Osteoblast (primary cell): ENCODE measurements at regions not wholly inside any gene's neighbourhood (a gene's known extent, or its start where the extent isn't known, plus 50 kb on each side); places are given as distances from the start of the nearest gene placed in this dataset.

Experiments used
- DNase-seq: peaks from one replicate; pipeline ENCODE4 v3.0.0; 2011; ENCODE audit warnings: low spot score, mixed read lengths; ENCODE audit not compliant: insufficient read length; ENCODE audit errors: missing footprints
- H2AFZ ChIP-seq: 2 replicates; pipeline ENCODE4 v1.6.0; 2011; ENCODE audit warnings: mild to moderate bottlenecking, low read length
- H3K27ac ChIP-seq: 2 replicates; pipeline ENCODE4 v1.5.1; 2011; ENCODE audit warnings: mild to moderate bottlenecking, low read depth, low read length, moderate library complexity
- H3K27me3 ChIP-seq: 2 replicates; pipeline ENCODE4 v1.6.0; 2012; ENCODE audit warnings: mild to moderate bottlenecking, control low read depth, inconsistent platforms, low read length, moderate library complexity; ENCODE audit not compliant: insufficient read depth
- H3K36me3 ChIP-seq: 2 replicates; pipeline ENCODE4 v1.5.1; 2011; ENCODE audit warnings: mild to moderate bottlenecking, low read length, control low read depth, moderate library complexity; ENCODE audit not compliant: insufficient read depth
- H3K4me1 ChIP-seq: 2 replicates; pipeline ENCODE4 v1.5.1; 2011; ENCODE audit warnings: mild to moderate bottlenecking, low read length, control low read depth, moderate library complexity; ENCODE audit not compliant: insufficient read depth
- H3K4me2 ChIP-seq: 2 replicates; pipeline ENCODE4 v1.6.0; 2011; ENCODE audit warnings: mild to moderate bottlenecking, low read length; ENCODE audit not compliant: insufficient read depth
- H3K4me3 ChIP-seq: fragments of 200-600 bp; sonication (generic); 3 replicates; pipeline ENCODE4 v1.5.1; 2012; ENCODE audit warnings: mild to moderate bottlenecking, low read length, inconsistent platforms; ENCODE audit not compliant: insufficient read depth
- H3K79me2 ChIP-seq: 2 replicates; pipeline ENCODE4 v1.6.0; 2012; ENCODE audit warnings: mild to moderate bottlenecking, low read length, control low read depth, inconsistent platforms; ENCODE audit not compliant: insufficient read depth
- H3K9me3 ChIP-seq: 2 replicates; pipeline ENCODE4 v1.5.1; 2011; ENCODE audit warnings: low read depth, low read length, control low read depth
- H4K20me1 ChIP-seq: 2 replicates; pipeline ENCODE4 v1.6.0; 2012; ENCODE audit warnings: mild to moderate bottlenecking, low read length, control low read depth; ENCODE audit not compliant: insufficient read depth
- CTCF ChIP-seq: IDR thresholded peaks from 2 replicates; pipeline ENCODE4 v1.5.1; 2011; ENCODE audit warnings: mild to moderate bottlenecking, low read depth, low read length, moderate library complexity; ENCODE audit errors: extremely low read depth

- no peak for DNase-seq
- no peaks in the 10 kb centered on the region for H3K79me2 ChIP-seq
- no peaks in the 10 kb centered on the region for H4K20me1 ChIP-seq
- TF ChIP-seq CTCF = no peak
- no peaks in the 10 kb centered on the region for H3K27me3 ChIP-seq
- no peaks in the 10 kb centered on the region for H3K36me3 ChIP-seq
- peak overlapping the region; percentile 8 for H3K4me2 ChIP-seq
- H3K4me1 ChIP-seq = peaks cover 29% of the 10 kb centered on the region
- peak overlapping the region; percentile 77 for H3K27ac ChIP-seq
- no peaks in the 10 kb centered on the region for H3K9me3 ChIP-seq
- H2AFZ ChIP-seq = no peak overlapping the region
- no peak overlapping the region for H3K4me3 ChIP-seq
Measured at GRCh38 chr2:62597323-62597722, 91.3 kb upstream of the TMEM17 start.

DNA sequence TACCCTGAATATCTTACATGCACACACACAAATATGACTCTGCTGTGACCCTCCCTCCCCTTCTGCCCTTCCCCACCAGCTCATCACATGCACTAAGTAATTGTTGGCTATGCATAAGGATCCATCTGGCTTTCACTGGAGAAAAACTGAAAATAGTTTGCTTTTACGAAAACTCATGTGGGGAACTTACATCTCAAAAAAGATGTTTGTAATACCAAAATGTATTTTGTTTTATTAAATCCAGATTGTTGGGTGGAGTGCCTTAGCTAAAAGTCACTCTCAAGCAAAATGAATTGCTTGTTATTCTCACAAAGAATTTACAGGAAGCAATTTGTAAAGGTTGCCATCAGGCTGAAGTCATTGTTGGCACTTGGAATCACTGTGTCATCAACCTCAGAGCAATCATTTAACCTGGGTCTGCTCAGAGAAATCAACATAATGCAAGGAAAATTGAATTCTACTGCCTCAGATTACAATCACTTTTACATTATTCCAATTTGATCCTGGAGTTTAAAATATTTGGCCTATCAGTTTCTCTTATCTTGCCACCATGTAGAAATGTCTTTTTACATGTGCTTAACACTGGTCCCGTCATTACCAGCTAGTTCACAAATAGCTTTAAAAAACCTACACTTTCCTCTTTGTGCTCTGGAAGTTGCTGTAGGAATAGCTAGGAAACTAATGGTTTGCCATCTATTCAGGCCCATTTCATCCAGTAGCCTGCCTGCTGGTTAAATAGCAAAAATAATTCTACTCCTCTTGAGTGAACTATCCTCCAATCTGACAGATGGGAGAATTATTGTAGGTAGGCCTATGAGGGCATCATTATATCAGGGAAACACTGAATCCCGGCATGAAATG lies 90.3 kb upstream of the TMEM17 start:
- Histone ChIP-seq H4K20me1 (no peaks in the 10 kb centered on the region), H2AFZ (no peak overlapping the region), H3K36me3 (no peaks in the 10 kb centered on the region), H3K4me1 (peaks cover 29% of the 10 kb centered on the region), H3K9me3 (no peaks in the 10 kb centered on the region), H3K4me2 (peak overlapping the region; percentile 8), H3K27ac (peak overlapping the region; percentile 77), H3K4me3 (peak overlapping the region; percentile 6), H3K79me2 (no peaks in the 10 kb centered on the region), H3K27me3 (no peaks in the 10 kb centered on the region)
- DNase-seq = peak; percentile 89
- TF ChIP-seq CTCF = no peak

DNA sequence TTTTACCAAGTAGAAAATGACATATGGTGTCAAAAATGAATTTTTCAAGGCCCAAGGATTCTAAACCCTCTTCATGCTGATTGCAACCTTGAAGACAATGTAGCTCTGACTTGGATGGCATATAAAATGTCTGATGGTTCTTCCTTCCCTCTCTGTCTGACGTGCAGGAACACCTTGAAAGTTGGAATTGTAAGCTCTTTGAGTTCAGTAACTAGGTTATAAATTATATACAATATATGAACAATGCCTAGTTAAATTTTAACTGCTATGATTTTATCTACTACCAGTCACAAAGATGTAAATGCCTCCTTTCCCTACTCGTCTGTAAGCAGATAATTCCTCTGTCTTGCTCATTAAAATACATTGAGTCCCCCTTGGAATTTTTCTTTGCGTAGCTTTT lies 89.5 kb upstream of the TMEM17 start:
- peaks cover 29% of the 10 kb centered on the region for H3K4me1 ChIP-seq
- peak overlapping the region; percentile 77 for H3K27ac ChIP-seq
- no peak for TF ChIP-seq CTCF
- H3K27me3 ChIP-seq = no peaks in the 10 kb centered on the region
- no peak overlapping the region for H3K4me3 ChIP-seq
- H3K4me2 ChIP-seq = peak overlapping the region; percentile 8
- no peak for DNase-seq
- no peaks in the 10 kb centered on the region for H4K20me1 ChIP-seq
- H2AFZ ChIP-seq = no peak overlapping the region
- no peaks in the 10 kb centered on the region for H3K9me3 ChIP-seq
- H3K36me3 ChIP-seq = no peaks in the 10 kb centered on the region
- no peaks in the 10 kb centered on the region for H3K79me2 ChIP-seq

- no peak for DNase-seq
- Histone ChIP-seq H3K36me3 (no peaks in the 10 kb centered on the region), H3K79me2 (no peaks in the 10 kb centered on the region), H2AFZ (peak overlapping the region; percentile 44), H3K27me3 (no peaks in the 10 kb centered on the region), H3K9me3 (no peaks in the 10 kb centered on the region), H4K20me1 (no peaks in the 10 kb centered on the region), H3K27ac (no peak overlapping the region), H3K4me2 (no peak overlapping the region), H3K4me3 (no peak overlapping the region), H3K4me1 (peaks cover 33% of the 10 kb centered on the region)
- TF ChIP-seq CTCF = no peak
Measured at GRCh38 chr2:62593825-62594224, 87.8 kb upstream of the TMEM17 start.
